ENCODE measurements at regions not wholly inside any gene's neighbourhood (a gene's known extent, or its start where the extent isn't known, plus 50 kb on each side); places are given as distances from the start of the nearest gene placed in this dataset.

- TF ChIP-seq CTCF (conservative IDR thresholded peaks at IDR 0.05; ENCODE audit: low read depth, low read length) (no peak), POLR2A (IDR thresholded peaks at IDR 0.05; ENCODE audit: low read depth, low read length) (no peak), RAD21 (IDR thresholded peaks at IDR 0.05; ENCODE audit: low read length) (no peak)
Observed at GRCh38 chr13:83048419-83048818, 833.9 kb downstream of the SLITRK1 start.

Data from IMR-90 (cell line).